ENCODE measurements at regions not wholly inside any gene's neighbourhood (a gene's known extent, or its start where the extent isn't known, plus 50 kb on each side); places are given as distances from the start of the nearest gene placed in this dataset.

DNA sequence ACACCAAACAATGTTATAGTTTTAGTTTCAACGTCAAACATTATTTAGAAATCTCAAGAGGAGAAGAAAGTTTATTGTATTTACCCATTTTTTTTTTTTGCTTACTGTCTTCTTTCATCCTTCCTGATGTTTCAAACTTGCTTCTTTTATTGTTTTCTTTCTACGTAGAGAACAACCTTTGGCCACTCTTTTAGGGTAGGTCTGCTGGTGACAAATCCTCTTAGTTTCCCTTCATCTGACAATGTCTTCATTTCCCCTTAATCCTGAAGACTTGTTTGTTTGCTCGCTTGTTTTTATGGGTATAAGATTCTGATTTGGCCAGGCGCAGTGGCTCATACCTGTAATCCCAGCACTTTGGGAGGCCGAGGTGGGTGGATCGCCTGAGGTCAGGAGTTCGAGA lies 89.1 kb downstream of the RHOU start:
- TF ChIP-seq, protein P1, sequence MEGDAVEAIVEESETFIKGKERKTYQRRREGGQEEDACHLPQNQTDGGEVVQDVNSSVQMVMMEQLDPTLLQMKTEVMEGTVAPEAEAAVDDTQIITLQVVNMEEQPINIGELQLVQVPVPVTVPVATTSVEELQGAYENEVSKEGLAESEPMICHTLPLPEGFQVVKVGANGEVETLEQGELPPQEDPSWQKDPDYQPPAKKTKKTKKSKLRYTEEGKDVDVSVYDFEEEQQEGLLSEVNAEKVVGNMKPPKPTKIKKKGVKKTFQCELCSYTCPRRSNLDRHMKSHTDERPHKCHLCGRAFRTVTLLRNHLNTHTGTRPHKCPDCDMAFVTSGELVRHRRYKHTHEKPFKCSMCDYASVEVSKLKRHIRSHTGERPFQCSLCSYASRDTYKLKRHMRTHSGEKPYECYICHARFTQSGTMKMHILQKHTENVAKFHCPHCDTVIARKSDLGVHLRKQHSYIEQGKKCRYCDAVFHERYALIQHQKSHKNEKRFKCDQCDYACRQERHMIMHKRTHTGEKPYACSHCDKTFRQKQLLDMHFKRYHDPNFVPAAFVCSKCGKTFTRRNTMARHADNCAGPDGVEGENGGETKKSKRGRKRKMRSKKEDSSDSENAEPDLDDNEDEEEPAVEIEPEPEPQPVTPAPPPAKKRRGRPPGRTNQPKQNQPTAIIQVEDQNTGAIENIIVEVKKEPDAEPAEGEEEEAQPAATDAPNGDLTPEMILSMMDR (IDR thresholded peaks at IDR 0.05) = no peak
- TF ChIP-seq EP300 (IDR thresholded peaks at IDR 0.05) (no peak), POLR2A (IDR thresholded peaks at IDR 0.05) (no peak)

Data from ovary (tissue), 3 donors.